ENCODE measurements at regions not wholly inside any gene's neighbourhood (a gene's known extent, or its start where the extent isn't known, plus 50 kb on each side); places are given as distances from the start of the nearest gene placed in this dataset.

DNA sequence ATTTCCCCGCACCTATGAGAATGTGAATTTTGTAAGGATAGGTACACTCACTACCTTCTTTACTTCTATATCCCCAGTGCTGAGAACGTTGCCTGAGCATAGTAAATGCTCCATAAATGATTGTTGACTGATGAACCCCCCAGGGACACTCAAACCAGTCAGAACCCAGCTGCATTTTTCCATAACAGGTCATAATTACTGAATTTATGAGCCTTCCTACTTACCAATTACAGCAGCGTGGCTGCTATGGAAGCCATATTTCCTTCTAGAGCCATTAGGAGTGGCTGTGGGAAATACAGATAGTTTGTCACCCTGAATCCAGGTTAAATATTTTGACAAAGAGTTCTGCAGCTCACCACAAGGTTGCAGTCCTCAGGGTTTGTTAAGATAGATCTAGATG, 135.0 kb downstream of the TAF11L14 start:
- Histone ChIP-seq H2BK5ac (ENCODE audit: insufficient read length, low read length) (no peak overlapping the region), H3K4me2 (ENCODE audit: insufficient read depth, insufficient read length, low read length) (no peak overlapping the region), H3K18ac (ENCODE audit: insufficient read length, low read depth, low read length) (no peak overlapping the region), H2AK5ac (ENCODE audit: insufficient read length, low read length) (no peak overlapping the region), H3K4me1 (ENCODE audit: insufficient read depth, low read length) (no peaks in the 10 kb centered on the region), H3K4ac (ENCODE audit: low read depth, low read length) (no peak overlapping the region), H2AFZ (ENCODE audit: low read length) (no peak overlapping the region), H3K27me3 (ENCODE audit: insufficient read depth, low read length) (no peaks in the 10 kb centered on the region), H3K9me3 (ENCODE audit: control insufficient read depth, low read depth, low read length) (no peaks in the 10 kb centered on the region), H2BK120ac (ENCODE audit: low read depth, low read length, poor library complexity, severe bottlenecking) (no peak overlapping the region), H3K14ac (ENCODE audit: insufficient read depth, low read length) (no peak overlapping the region), H2BK15ac (ENCODE audit: low read depth, low read length) (no peak overlapping the region), H3K23me2 (ENCODE audit: insufficient read length, low read depth, low read length, poor library complexity, severe bottlenecking) (no peaks in the 10 kb centered on the region), H3K79me2 (ENCODE audit: insufficient read depth, low read length) (no peaks in the 10 kb centered on the region), H4K8ac (replicated peaks; ENCODE audit: insufficient read length, low read depth, low read length) (no peak overlapping the region), H3K56ac (ENCODE audit: insufficient read length, low read depth, low read length) (no peak overlapping the region), H3K79me1 (ENCODE audit: insufficient read depth, low read depth, low read length, poor library complexity, severe bottlenecking) (no peaks in the 10 kb centered on the region), H2BK20ac (ENCODE audit: low read depth, low read length, poor library complexity, severe bottlenecking) (no peak overlapping the region), H4K5ac (ENCODE audit: insufficient read length, low read depth, low read length) (no peak overlapping the region), H3K9ac (ENCODE audit: extremely low read depth, insufficient read length, low read length) (no peak overlapping the region), H3T11ph (ENCODE audit: low read length) (no peak overlapping the region), H4K20me1 (ENCODE audit: control insufficient read depth, insufficient read depth, insufficient read length) (no peaks in the 10 kb centered on the region), H3K27ac (ENCODE audit: insufficient read length, low read depth, low read length) (no peak overlapping the region), H4K91ac (ENCODE audit: insufficient read length, low read depth, low read length) (no peak overlapping the region), H3K23ac (ENCODE audit: insufficient read length, low read depth, low read length) (no peak overlapping the region), H2BK12ac (ENCODE audit: insufficient read length, low read depth, low read length) (no peak overlapping the region)
- DNase-seq: no peak
- Mint-ChIP-seq H3K9me3 (no peaks in the 10 kb centered on the region), H3K36me3 (ENCODE audit: insufficient read depth in 1 of 3, low read depth in 3 of 3) (no peaks in the 10 kb centered on the region; a peak in 1 of 7 replicates), H3K4me1 (no peaks in the 10 kb centered on the region; a peak in 1 of 4 replicates), H3K27me3 (ENCODE audit: low read depth) (no peaks in the 10 kb centered on the region), H3K4me3 (no peak overlapping the region), H3K27ac (no peak overlapping the region)
- TF ChIP-seq, protein P1, sequence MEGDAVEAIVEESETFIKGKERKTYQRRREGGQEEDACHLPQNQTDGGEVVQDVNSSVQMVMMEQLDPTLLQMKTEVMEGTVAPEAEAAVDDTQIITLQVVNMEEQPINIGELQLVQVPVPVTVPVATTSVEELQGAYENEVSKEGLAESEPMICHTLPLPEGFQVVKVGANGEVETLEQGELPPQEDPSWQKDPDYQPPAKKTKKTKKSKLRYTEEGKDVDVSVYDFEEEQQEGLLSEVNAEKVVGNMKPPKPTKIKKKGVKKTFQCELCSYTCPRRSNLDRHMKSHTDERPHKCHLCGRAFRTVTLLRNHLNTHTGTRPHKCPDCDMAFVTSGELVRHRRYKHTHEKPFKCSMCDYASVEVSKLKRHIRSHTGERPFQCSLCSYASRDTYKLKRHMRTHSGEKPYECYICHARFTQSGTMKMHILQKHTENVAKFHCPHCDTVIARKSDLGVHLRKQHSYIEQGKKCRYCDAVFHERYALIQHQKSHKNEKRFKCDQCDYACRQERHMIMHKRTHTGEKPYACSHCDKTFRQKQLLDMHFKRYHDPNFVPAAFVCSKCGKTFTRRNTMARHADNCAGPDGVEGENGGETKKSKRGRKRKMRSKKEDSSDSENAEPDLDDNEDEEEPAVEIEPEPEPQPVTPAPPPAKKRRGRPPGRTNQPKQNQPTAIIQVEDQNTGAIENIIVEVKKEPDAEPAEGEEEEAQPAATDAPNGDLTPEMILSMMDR (conservative IDR thresholded peaks at IDR 0.05): no peak
- no CpG with 5 or more reads among the region's 3 CpGs for WGBS (ENCODE audit: extremely low coverage, insufficient read length, low lambda C conversion rate)

All from H9 (cell line).